Loucy (cell line): ENCODE measurements at regions not wholly inside any gene's neighbourhood (a gene's known extent, or its start where the extent isn't known, plus 50 kb on each side); places are given as distances from the start of the nearest gene placed in this dataset.
A peak's percentile ranks its signal among the peaks of the same experiment; 100 is the strongest.

ENCODE experiments used
- H2AFZ ChIP-seq: fragments of 200-600 bp; sonication (generic); 2 replicates; pipeline ENCODE4 v1.6.0; 2016; ENCODE audit warnings: antibody characterized with exemption, mild to moderate bottlenecking, low read length, moderate library complexity
- H3F3A ChIP-seq: fragments of 200-600 bp; 2 replicates; pipeline ENCODE4 v1.6.0; 2016; ENCODE audit warnings: antibody characterized with exemption, low read depth, mild to moderate bottlenecking
- H3K27me3 ChIP-seq: fragments of 200-600 bp; sonication (generic); 2 replicates; pipeline ENCODE4 v1.6.1; 2014; ENCODE audit warnings: low read length, mild to moderate bottlenecking; ENCODE audit not compliant: insufficient read depth, poor library complexity, severe bottlenecking
- H3K36me3 ChIP-seq: fragments of 200-600 bp; sonication (generic); 2 replicates; pipeline ENCODE4 v1.6.1; 2016; ENCODE audit warnings: low read length; ENCODE audit not compliant: insufficient read depth
- H3K4me1 ChIP-seq: fragments of 200-600 bp; sonication (generic); 2 replicates; pipeline ENCODE4 v1.5.1; 2014; ENCODE audit warnings: low read length, mild to moderate bottlenecking; ENCODE audit not compliant: insufficient read depth, poor library complexity, severe bottlenecking
- H3K4me2 ChIP-seq: fragments of 200-600 bp; sonication (generic); 2 replicates; pipeline ENCODE4 v1.6.0; 2014; ENCODE audit warnings: antibody characterized with exemption, low read length, low read depth, mild to moderate bottlenecking; ENCODE audit not compliant: poor library complexity, severe bottlenecking
- H3K4me3 ChIP-seq: fragments of 200-600 bp; sonication (generic); 2 replicates; pipeline ENCODE4 v1.5.1; 2014; ENCODE audit warnings: low read length, mild to moderate bottlenecking, mixed read lengths; ENCODE audit not compliant: poor library complexity, severe bottlenecking
- H3K79me2 ChIP-seq: fragments of 200-600 bp; sonication (generic); 2 replicates; pipeline ENCODE4 v1.6.1; 2014; ENCODE audit warnings: low read length; ENCODE audit not compliant: insufficient read depth
- H3K9ac ChIP-seq: fragments of 200-600 bp; sonication (generic); 2 replicates; pipeline ENCODE4 v1.6.0; 2014; ENCODE audit warnings: mild to moderate bottlenecking, low read depth, low read length, moderate library complexity; ENCODE audit not compliant: poor library complexity, severe bottlenecking
- H3K9me2 ChIP-seq: fragments of 200-600 bp; sonication (generic); replicated peaks from 2 replicates; pipeline ENCODE4 v1.6.1; 2016; ENCODE audit warnings: low read depth, low read length, mixed read lengths
- H3K9me3 ChIP-seq: fragments of 200-600 bp; sonication (generic); 2 replicates; pipeline ENCODE4 v1.6.1; 2014; ENCODE audit warnings: mild to moderate bottlenecking, antibody characterized with exemption, low read length, low read depth; ENCODE audit not compliant: insufficient read depth
- H4K20me1 ChIP-seq: fragments of 200-600 bp; sonication (generic); 2 replicates; pipeline ENCODE4 v1.6.0; 2014; ENCODE audit warnings: antibody characterized with exemption, low read length, mild to moderate bottlenecking; ENCODE audit not compliant: insufficient read depth, poor library complexity, severe bottlenecking
- EZH2phosphoT487 ChIP-seq: fragments of 200-600 bp; IDR thresholded peaks from 2 replicates; pipeline ENCODE4 v1.6.1; 2018; ENCODE audit warnings: antibody characterized with exemption, mild to moderate bottlenecking, moderate library complexity, borderline replicate concordance
- TF ChIP-seq, protein P1 (sequence below): fragments of 200-600 bp; sonication (generic); conservative IDR thresholded peaks from 2 replicates; pipeline ENCODE4 v1.5.1; 2014; ENCODE audit warnings: mild to moderate bottlenecking, antibody characterized with exemption, low read length

DNA sequence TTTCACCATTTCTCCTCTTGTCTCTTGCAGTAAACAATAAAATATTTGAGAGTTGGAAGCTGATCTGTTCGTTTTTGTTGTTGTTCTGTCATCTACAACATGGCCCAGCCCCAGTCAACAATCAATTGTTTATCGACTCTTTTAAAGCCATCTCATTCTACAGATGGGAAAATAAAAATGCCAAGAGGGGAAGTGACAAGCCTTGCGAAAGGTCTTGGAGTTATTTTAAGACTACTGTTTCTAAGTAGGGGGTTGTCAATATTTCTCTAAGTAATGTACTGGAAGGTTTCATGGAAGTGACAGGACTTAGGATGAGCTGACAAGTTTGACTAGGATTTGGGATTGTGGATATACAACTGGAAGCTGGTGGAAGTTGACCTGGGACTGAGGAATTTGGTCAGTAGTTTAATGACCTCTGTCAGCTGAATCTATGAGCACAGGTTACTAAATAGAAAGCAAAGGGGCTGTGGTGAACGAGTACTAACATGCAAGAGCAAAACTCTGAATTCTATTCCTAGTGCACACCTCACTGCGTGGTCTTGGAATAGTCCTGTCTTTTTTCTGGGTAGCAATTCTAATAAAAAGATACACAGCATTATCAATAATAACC, 57.5 kb upstream of the ADRB2 start:
- TF ChIP-seq EZH2phosphoT487 = no peak
- TF ChIP-seq, protein P1, sequence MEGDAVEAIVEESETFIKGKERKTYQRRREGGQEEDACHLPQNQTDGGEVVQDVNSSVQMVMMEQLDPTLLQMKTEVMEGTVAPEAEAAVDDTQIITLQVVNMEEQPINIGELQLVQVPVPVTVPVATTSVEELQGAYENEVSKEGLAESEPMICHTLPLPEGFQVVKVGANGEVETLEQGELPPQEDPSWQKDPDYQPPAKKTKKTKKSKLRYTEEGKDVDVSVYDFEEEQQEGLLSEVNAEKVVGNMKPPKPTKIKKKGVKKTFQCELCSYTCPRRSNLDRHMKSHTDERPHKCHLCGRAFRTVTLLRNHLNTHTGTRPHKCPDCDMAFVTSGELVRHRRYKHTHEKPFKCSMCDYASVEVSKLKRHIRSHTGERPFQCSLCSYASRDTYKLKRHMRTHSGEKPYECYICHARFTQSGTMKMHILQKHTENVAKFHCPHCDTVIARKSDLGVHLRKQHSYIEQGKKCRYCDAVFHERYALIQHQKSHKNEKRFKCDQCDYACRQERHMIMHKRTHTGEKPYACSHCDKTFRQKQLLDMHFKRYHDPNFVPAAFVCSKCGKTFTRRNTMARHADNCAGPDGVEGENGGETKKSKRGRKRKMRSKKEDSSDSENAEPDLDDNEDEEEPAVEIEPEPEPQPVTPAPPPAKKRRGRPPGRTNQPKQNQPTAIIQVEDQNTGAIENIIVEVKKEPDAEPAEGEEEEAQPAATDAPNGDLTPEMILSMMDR = no peak
- Histone ChIP-seq H3K36me3 (no peaks in the 10 kb centered on the region), H3K4me2 (no peak overlapping the region), H4K20me1 (no peaks in the 10 kb centered on the region), H3K79me2 (no peaks in the 10 kb centered on the region), H3K4me3 (no peak overlapping the region), H3K27me3 (no peaks in the 10 kb centered on the region), H3K9me3 (no peaks in the 10 kb centered on the region), H3K9me2 (no peaks in the 10 kb centered on the region), H3K4me1 (peaks cover 3% of the 10 kb centered on the region), H2AFZ (no peak overlapping the region), H3F3A (no peaks in the 10 kb centered on the region), H3K9ac (no peak overlapping the region)

DNA sequence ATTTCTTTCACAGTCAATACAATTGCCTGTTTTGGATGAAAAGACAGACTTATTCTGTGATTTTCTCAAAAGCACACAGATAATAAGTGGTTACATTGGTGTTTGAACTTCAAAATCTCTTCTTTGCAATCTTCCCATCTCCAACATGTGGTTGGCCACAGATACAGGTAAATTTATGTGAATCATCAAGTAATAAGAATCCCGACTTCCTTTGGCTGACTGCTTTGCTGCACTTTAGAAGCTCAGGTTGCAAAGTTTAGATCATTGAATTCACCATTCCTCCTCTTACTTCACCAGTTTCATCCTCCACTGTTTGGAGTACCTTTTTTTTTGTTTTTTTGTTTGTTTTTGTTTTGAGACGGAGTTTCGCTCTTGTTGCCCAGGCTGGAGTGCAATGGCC, 56.5 kb upstream of the ADRB2 start:
- H3K4me2 ChIP-seq = no peak overlapping the region
- TF ChIP-seq EZH2phosphoT487 = no peak
- TF ChIP-seq, protein P1 = no peak
- H3K36me3 ChIP-seq = no peaks in the 10 kb centered on the region
- no peak overlapping the region for H3K9ac ChIP-seq
- H3F3A ChIP-seq = no peaks in the 10 kb centered on the region
- H3K79me2 ChIP-seq = no peaks in the 10 kb centered on the region
- no peak overlapping the region for H2AFZ ChIP-seq
- no peaks in the 10 kb centered on the region for H3K27me3 ChIP-seq
- no peaks in the 10 kb centered on the region for H3K9me2 ChIP-seq
- no peaks in the 10 kb centered on the region for H3K9me3 ChIP-seq
- H4K20me1 ChIP-seq = no peaks in the 10 kb centered on the region
- H3K4me1 ChIP-seq = peaks cover 9% of the 10 kb centered on the region
- no peak overlapping the region for H3K4me3 ChIP-seq

GRCh38 chr5:148774313-148774712, 52.1 kb upstream of the ADRB2 start:
- Histone ChIP-seq H3K9me3 (no peaks in the 10 kb centered on the region), H3F3A (no peaks in the 10 kb centered on the region), H3K4me3 (no peak overlapping the region), H3K4me1 (peaks cover 9% of the 10 kb centered on the region), H3K9ac (no peak overlapping the region), H3K79me2 (no peaks in the 10 kb centered on the region), H3K27me3 (no peaks in the 10 kb centered on the region), H2AFZ (no peak overlapping the region), H3K9me2 (no peaks in the 10 kb centered on the region), H4K20me1 (no peaks in the 10 kb centered on the region), H3K36me3 (no peaks in the 10 kb centered on the region), H3K4me2 (peak overlapping the region; percentile 32)
- TF ChIP-seq, protein P1 = no peak
- no peak for TF ChIP-seq EZH2phosphoT487
